Fibroblast of peridontal ligament (primary cell): ENCODE measurements at regions not wholly inside any gene's neighbourhood (a gene's known extent, or its start where the extent isn't known, plus 50 kb on each side); places are given as distances from the start of the nearest gene placed in this dataset.
A peak's percentile ranks its signal among the peaks of the same experiment; 100 is the strongest.

Experiments used
- DNase-seq: peaks from one replicate; pipeline ENCODE4 v3.0.0-alpha.2; 2010; ENCODE audit errors: extremely low read depth

DNA sequence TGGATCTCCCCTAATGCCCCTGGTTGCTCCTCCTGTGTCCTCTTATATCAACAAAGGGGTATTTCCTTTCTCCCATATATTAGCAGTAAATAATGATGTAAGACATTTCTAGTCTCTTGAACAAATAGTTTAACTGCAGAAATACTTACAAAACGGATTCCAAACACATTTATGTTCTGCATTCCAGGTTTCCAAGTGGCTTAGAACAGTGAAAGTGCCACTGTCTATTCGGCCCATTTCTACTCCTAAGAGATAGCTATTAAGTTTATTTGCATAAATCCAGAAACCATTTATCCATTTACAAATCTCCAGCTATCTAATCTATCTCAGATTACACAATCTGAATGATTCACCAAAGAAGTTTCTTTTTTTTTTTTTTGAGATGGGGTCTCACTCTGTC is 55.8 kb upstream of the FRMD4B start:
- DNase-seq = no peak

DNA sequence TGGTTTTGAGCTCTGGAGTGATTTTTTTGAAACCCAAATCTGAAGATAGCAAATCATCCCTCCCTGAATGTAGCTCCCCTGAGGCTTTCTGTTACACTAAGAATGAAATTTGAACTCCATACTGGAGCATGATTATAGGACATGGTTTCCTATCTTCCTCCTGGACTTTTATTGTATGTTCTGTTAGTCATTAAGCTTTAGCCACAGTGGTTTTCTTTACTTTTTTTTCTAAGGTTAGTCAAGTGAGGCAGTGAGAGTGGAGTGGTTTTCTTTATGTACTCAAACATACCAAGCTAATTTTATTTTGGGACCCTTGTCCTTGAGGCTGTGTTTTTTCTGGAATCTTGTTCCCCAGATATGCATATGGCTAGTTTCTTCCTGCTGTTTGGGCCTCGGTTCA is 55.2 kb upstream of the FRMD4B start:
- no peak for DNase-seq

DNA sequence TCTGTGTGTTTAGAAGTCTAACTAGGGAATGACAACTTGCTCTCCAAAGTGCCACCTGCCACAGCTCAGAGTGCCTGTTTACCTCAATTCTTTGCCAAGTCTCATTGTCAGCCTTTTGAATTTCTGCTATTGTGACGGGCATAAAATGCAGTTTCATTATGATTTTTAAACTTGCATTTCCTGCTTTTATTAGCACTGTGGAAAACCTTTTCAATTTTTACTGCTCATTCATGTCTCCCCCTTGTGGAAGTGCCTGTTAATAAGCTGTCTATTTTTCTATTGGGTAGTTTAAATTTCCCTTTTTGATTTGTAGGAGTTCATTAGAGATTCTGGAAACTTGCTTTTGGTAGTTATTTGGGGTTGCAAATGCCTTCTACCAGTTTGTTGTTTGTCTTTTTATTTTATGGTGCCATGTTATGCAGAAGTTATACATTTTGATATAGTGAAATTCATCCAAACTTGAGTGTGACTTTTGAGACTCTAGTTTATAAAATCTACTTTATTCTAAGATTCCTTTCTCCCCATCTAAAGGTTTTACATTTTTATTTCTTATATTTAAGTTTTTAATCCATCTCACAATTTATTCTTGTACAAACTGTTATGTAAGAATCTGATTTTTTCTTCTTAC is 53.9 kb upstream of the FRMD4B start:
- peak; percentile 24 for DNase-seq

- DNase-seq = no peak
Measured at GRCh38 chr3:69438476-69438875, 52.6 kb upstream of the FRMD4B start.

DNA sequence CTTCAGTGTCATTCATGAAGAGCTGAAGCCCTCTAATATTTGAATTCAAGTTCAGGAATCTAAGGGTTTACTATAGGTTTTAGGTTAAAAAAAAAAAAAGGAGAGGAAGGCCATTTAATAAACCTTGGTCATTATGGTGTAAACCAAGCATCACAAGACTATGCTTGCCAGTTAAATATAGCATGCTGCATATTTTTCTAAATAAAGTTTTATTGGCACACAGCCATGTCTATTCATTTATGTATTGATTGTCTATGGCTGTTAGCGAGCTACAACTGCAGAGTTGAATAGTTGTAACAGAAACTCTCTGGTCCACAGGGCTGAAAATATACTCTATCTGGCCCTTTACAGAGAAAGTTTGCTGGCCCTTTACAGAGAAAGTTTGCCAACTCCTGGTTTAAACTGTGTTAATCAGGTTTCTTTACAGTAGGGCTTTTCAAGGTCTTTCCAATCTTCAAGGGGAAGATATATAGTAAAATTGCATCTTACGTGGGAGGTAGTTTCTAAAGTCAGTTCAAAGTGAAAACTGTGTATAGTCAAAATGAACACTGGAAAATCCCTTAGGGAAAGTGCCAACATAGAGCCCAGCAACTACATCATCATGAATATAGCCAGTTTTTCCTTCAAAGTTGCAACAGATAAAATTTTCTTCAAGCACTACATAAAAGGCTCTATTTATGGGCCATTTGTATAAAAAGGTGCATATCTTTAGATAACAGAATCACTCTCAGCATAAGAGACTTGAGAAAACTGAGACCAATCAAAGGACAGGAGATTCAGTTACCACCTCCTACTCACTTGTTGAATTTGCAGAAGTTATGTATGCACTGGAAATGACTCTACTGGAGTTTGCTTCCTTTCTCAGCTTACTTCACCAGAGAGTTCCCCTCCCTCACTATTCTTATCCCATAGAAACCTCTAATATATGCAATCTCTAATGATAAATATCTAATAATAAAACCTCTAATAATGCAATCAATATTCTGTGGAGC is 49.7 kb upstream of the FRMD4B start:
- no peak for DNase-seq
